ENCODE measurements at regions not wholly inside any gene's neighbourhood (a gene's known extent, or its start where the extent isn't known, plus 50 kb on each side); places are given as distances from the start of the nearest gene placed in this dataset.

- TF ChIP-seq CTCF (tag by site-specific recombination; IDR thresholded peaks at IDR 0.05) = no peak
- TF ChIP-seq FEZF1 (tag by site-specific recombination; IDR thresholded peaks at IDR 0.05) = no peak
- TF ChIP-seq ZBTB21 (tag by site-specific recombination; IDR thresholded peaks at IDR 0.05) = no peak
- no peak for TF ChIP-seq ZNF707 (tag by site-specific recombination; IDR thresholded peaks at IDR 0.05)
- TF ChIP-seq ZNF792 (tag by site-specific recombination; IDR thresholded peaks at IDR 0.05) = no peak
- no peak for TF ChIP-seq TCF7L2 (IDR thresholded peaks at IDR 0.05; ENCODE audit: borderline replicate concordance, low read depth, low read length)
Observed at GRCh38 chr12:84218406-84218805, 694.2 kb downstream of the SLC6A15 start.
